ENCODE measurements at regions not wholly inside any gene's neighbourhood (a gene's known extent, or its start where the extent isn't known, plus 50 kb on each side); places are given as distances from the start of the nearest gene placed in this dataset.

GRCh38 chr18:33836564-33836963 lies 258.5 kb downstream of the ASXL3 start:
- WGBS (ENCODE audit: low lambda C conversion rate) = 51% methylated on average over 4 of the region's 4 CpGs
- ChIA-PET CTCF (interaction anchor here (0.6 to 1.3 kb wide), 2 partner anchors 15 to 81 kb away, joined by 3 read pairs; no protein-coding TSS in a partner anchor), POLR2A (no interaction called here)
- H3K9me3 ChIP-seq = no peaks in the 10 kb centered on the region
- H3F3A ChIP-seq (replicated peaks; ENCODE audit: insufficient read depth) = no peaks in the 10 kb centered on the region
- H4K20me1 ChIP-seq (ENCODE audit: insufficient read depth) = no peaks in the 10 kb centered on the region
- TF ChIP-seq, protein P1, sequence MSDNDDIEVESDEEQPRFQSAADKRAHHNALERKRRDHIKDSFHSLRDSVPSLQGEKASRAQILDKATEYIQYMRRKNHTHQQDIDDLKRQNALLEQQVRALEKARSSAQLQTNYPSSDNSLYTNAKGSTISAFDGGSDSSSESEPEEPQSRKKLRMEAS (IDR thresholded peaks at IDR 0.05; ENCODE audit: low read depth) = no peak
- no peak for TF ChIP-seq TAF1 (IDR thresholded peaks at IDR 0.05; ENCODE audit: borderline replicate concordance, low read depth, low read length)
- TF ChIP-seq, protein P2, sequence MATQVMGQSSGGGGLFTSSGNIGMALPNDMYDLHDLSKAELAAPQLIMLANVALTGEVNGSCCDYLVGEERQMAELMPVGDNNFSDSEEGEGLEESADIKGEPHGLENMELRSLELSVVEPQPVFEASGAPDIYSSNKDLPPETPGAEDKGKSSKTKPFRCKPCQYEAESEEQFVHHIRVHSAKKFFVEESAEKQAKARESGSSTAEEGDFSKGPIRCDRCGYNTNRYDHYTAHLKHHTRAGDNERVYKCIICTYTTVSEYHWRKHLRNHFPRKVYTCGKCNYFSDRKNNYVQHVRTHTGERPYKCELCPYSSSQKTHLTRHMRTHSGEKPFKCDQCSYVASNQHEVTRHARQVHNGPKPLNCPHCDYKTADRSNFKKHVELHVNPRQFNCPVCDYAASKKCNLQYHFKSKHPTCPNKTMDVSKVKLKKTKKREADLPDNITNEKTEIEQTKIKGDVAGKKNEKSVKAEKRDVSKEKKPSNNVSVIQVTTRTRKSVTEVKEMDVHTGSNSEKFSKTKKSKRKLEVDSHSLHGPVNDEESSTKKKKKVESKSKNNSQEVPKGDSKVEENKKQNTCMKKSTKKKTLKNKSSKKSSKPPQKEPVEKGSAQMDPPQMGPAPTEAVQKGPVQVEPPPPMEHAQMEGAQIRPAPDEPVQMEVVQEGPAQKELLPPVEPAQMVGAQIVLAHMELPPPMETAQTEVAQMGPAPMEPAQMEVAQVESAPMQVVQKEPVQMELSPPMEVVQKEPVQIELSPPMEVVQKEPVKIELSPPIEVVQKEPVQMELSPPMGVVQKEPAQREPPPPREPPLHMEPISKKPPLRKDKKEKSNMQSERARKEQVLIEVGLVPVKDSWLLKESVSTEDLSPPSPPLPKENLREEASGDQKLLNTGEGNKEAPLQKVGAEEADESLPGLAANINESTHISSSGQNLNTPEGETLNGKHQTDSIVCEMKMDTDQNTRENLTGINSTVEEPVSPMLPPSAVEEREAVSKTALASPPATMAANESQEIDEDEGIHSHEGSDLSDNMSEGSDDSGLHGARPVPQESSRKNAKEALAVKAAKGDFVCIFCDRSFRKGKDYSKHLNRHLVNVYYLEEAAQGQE (IDR thresholded peaks at IDR 0.05; ENCODE audit: low read depth, low read length) = no peak
- TF ChIP-seq RFX5 (IDR thresholded peaks at IDR 0.05; ENCODE audit: low read length) = no peak
- no peak for TF ChIP-seq TEAD4 (IDR thresholded peaks at IDR 0.05; ENCODE audit: borderline replicate concordance, insufficient read depth)
- no peak for TF ChIP-seq JUND (IDR thresholded peaks at IDR 0.05)
- TF ChIP-seq, protein P3, sequence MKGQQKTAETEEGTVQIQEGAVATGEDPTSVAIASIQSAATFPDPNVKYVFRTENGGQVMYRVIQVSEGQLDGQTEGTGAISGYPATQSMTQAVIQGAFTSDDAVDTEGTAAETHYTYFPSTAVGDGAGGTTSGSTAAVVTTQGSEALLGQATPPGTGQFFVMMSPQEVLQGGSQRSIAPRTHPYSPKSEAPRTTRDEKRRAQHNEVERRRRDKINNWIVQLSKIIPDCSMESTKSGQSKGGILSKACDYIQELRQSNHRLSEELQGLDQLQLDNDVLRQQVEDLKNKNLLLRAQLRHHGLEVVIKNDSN (IDR thresholded peaks at IDR 0.05; ENCODE audit: borderline replicate concordance, low read depth) = no peak
- TF ChIP-seq NFIC (IDR thresholded peaks at IDR 0.05; ENCODE audit: borderline replicate concordance) = no peak
- no peaks in the 10 kb centered on the region for H3K79me2 ChIP-seq (ENCODE audit: insufficient read depth)
- H3K9ac ChIP-seq = no peak overlapping the region
- H3K27me3 ChIP-seq (ENCODE audit: insufficient read depth) = no peaks in the 10 kb centered on the region
- no peak for DNase-seq
- no peak overlapping the region for H3K4me3 ChIP-seq (ENCODE audit: low read depth in 2 of 2, low read length in 1 of 2)
- no peak overlapping the region for H3K27ac ChIP-seq (ENCODE audit: low read depth in 2 of 2, low read length in 1 of 2)
- H2AFZ ChIP-seq (ENCODE audit: low read depth) = no peak overlapping the region
- H3K4me2 ChIP-seq = no peak overlapping the region
- no peaks in the 10 kb centered on the region; a peak in 1 of 4 replicates for H3K4me1 ChIP-seq (ENCODE audit: control insufficient read depth in 1 of 2, insufficient read depth in 2 of 2, low read depth in 1 of 2, low read length in 1 of 2)
- no peaks in the 10 kb centered on the region for H3K36me3 ChIP-seq (replicated peaks in 1 of 2; ENCODE audit: control insufficient read depth in 1 of 2, insufficient read depth in 2 of 2, low read length in 1 of 2)
- H3K9me2 ChIP-seq = no peaks in the 10 kb centered on the region

- POLR2A ChIA-PET = no interaction called here
- Histone ChIP-seq H3K9ac (no peak overlapping the region), H3F3A (replicated peaks; ENCODE audit: insufficient read depth) (no peaks in the 10 kb centered on the region), H3K9me2 (no peaks in the 10 kb centered on the region), H2AFZ (ENCODE audit: low read depth) (no peak overlapping the region), H3K36me3 (replicated peaks in 1 of 2; ENCODE audit: control insufficient read depth in 1 of 2, insufficient read depth in 2 of 2, low read length in 1 of 2) (no peaks in the 10 kb centered on the region), H4K20me1 (ENCODE audit: insufficient read depth) (no peaks in the 10 kb centered on the region), H3K4me2 (no peak overlapping the region), H3K4me3 (ENCODE audit: low read depth in 2 of 2, low read length in 1 of 2) (no peak overlapping the region), H3K4me1 (ENCODE audit: control insufficient read depth in 1 of 2, insufficient read depth in 2 of 2, low read depth in 1 of 2, low read length in 1 of 2) (no peaks in the 10 kb centered on the region; a peak in 1 of 4 replicates), H3K9me3 (no peaks in the 10 kb centered on the region), H3K27ac (ENCODE audit: low read depth in 2 of 2, low read length in 1 of 2) (no peak overlapping the region), H3K79me2 (ENCODE audit: insufficient read depth) (no peaks in the 10 kb centered on the region), H3K27me3 (ENCODE audit: insufficient read depth) (no peaks in the 10 kb centered on the region)
- TF ChIP-seq RFX5 (IDR thresholded peaks at IDR 0.05; ENCODE audit: low read length) (no peak), TCF12 (IDR thresholded peaks at IDR 0.05) (no peak), TAF1 (IDR thresholded peaks at IDR 0.05; ENCODE audit: borderline replicate concordance, low read depth, low read length) (no peak), JUND (IDR thresholded peaks at IDR 0.05) (no peak), RXRA (IDR thresholded peaks at IDR 0.05; ENCODE audit: borderline replicate concordance, low read depth) (no peak), EP300 (IDR thresholded peaks at IDR 0.05; ENCODE audit: borderline replicate concordance in 1 of 2, low read depth in 1 of 2, low read length in 1 of 2) (no peak), MEF2A (IDR thresholded peaks at IDR 0.05; ENCODE audit: borderline replicate concordance, low read depth) (no peak), RAD21 (IDR thresholded peaks at IDR 0.05; ENCODE audit: low read length) (no peak), ELF1 (IDR thresholded peaks at IDR 0.05) (no peak), USF2 (IDR thresholded peaks at IDR 0.05; ENCODE audit: borderline replicate concordance, low read depth, low read length) (no peak), MXI1 (IDR thresholded peaks at IDR 0.05; ENCODE audit: low read depth, low read length) (no peak)
- TF ChIP-seq, protein P1 (IDR thresholded peaks at IDR 0.05; ENCODE audit: low read depth) = no peak
- TF ChIP-seq, protein P4, sequence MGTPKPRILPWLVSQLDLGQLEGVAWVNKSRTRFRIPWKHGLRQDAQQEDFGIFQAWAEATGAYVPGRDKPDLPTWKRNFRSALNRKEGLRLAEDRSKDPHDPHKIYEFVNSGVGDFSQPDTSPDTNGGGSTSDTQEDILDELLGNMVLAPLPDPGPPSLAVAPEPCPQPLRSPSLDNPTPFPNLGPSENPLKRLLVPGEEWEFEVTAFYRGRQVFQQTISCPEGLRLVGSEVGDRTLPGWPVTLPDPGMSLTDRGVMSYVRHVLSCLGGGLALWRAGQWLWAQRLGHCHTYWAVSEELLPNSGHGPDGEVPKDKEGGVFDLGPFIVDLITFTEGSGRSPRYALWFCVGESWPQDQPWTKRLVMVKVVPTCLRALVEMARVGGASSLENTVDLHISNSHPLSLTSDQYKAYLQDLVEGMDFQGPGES (IDR thresholded peaks at IDR 0.05; ENCODE audit: low read depth, low read length) = no peak
- TF ChIP-seq, protein P5, sequence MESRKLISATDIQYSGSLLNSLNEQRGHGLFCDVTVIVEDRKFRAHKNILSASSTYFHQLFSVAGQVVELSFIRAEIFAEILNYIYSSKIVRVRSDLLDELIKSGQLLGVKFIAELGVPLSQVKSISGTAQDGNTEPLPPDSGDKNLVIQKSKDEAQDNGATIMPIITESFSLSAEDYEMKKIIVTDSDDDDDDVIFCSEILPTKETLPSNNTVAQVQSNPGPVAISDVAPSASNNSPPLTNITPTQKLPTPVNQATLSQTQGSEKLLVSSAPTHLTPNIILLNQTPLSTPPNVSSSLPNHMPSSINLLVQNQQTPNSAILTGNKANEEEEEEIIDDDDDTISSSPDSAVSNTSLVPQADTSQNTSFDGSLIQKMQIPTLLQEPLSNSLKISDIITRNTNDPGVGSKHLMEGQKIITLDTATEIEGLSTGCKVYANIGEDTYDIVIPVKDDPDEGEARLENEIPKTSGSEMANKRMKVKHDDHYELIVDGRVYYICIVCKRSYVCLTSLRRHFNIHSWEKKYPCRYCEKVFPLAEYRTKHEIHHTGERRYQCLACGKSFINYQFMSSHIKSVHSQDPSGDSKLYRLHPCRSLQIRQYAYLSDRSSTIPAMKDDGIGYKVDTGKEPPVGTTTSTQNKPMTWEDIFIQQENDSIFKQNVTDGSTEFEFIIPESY (IDR thresholded peaks at IDR 0.05; ENCODE audit: borderline replicate concordance, low read depth) = no peak
- WGBS (ENCODE audit: low lambda C conversion rate) = 65% methylated on average over 7 of the region's 7 CpGs
- CTCF ChIA-PET = interaction anchor here (0.6 to 4.7 kb wide), 2 partner anchors 487 to 640 kb away, joined by 3 to 18 read pairs; no protein-coding TSS in a partner anchor
- DNase-seq = no peak
These were observed 257.4 kb downstream of the ASXL3 start for GRCh38 chr18:33835419-33835818.

Measured in SK-N-SH (cell line).